ENCODE measurements at regions not wholly inside any gene's neighbourhood (a gene's known extent, or its start where the extent isn't known, plus 50 kb on each side); places are given as distances from the start of the nearest gene placed in this dataset.

- TF ChIP-seq CTCF (optimal IDR thresholded peaks at IDR 0.05 in 1 of 3, IDR thresholded peaks at IDR 0.05 in 1 of 3, conservative IDR thresholded peaks at IDR 0.05 in 1 of 3; ENCODE audit: extremely low read depth in 1 of 3, insufficient read depth in 2 of 3, low read length in 3 of 3) (no peak), EZH2 (IDR thresholded peaks at IDR 0.05; ENCODE audit: low read length) (no peak)
Observed at GRCh38 chr2:198700319-198700718, 757.4 kb downstream of the SATB2 start.

Data from keratinocyte (primary cell).